ENCODE measurements at regions not wholly inside any gene's neighbourhood (a gene's known extent, or its start where the extent isn't known, plus 50 kb on each side); places are given as distances from the start of the nearest gene placed in this dataset.

GRCh38 chr4:180951312-180951711 is 1291.9 kb upstream of the TENM3 start:
- Histone ChIP-seq H3K36me3 (ENCODE audit: control insufficient read depth, insufficient read depth, low read length) (no peaks in the 10 kb centered on the region), H3K4me3 (replicated peaks; ENCODE audit: low read depth, low read length) (no peak overlapping the region), H3K27me3 (replicated peaks; ENCODE audit: control insufficient read depth, insufficient read depth, low read length) (no peaks in the 10 kb centered on the region)
- no peak for DNase-seq (ENCODE audit: extremely low read depth, insufficient read length)
- no peak for TF ChIP-seq CTCF (IDR thresholded peaks at IDR 0.05; ENCODE audit: insufficient read depth, low read length, poor library complexity, severe bottlenecking)

- H3K36me3 ChIP-seq (ENCODE audit: control insufficient read depth, insufficient read depth, low read length) = no peaks in the 10 kb centered on the region
- H3K27me3 ChIP-seq (replicated peaks; ENCODE audit: control insufficient read depth, insufficient read depth, low read length) = no peaks in the 10 kb centered on the region
- DNase-seq (ENCODE audit: extremely low read depth, insufficient read length) = no peak
- no peak for TF ChIP-seq CTCF (IDR thresholded peaks at IDR 0.05; ENCODE audit: insufficient read depth, low read length, poor library complexity, severe bottlenecking)
- H3K4me3 ChIP-seq (replicated peaks; ENCODE audit: low read depth, low read length) = no peak overlapping the region
These were observed 1289.6 kb upstream of the TENM3 start for GRCh38 chr4:180953572-180953971.

GRCh38 chr4:180960743-180961401 is 1282.3 kb upstream of the TENM3 start:
- no peak for DNase-seq (ENCODE audit: extremely low read depth, insufficient read length)
- no peak for TF ChIP-seq CTCF (IDR thresholded peaks at IDR 0.05; ENCODE audit: insufficient read depth, low read length, poor library complexity, severe bottlenecking)
- H3K27me3 ChIP-seq (replicated peaks; ENCODE audit: control insufficient read depth, insufficient read depth, low read length) = no peaks in the 10 kb centered on the region
- H3K36me3 ChIP-seq (ENCODE audit: control insufficient read depth, insufficient read depth, low read length) = no peaks in the 10 kb centered on the region
- H3K4me3 ChIP-seq (replicated peaks; ENCODE audit: low read depth, low read length) = no peak overlapping the region

- no peak for DNase-seq (ENCODE audit: extremely low read depth, insufficient read length)
- Histone ChIP-seq H3K36me3 (ENCODE audit: control insufficient read depth, insufficient read depth, low read length) (no peaks in the 10 kb centered on the region), H3K4me3 (replicated peaks; ENCODE audit: low read depth, low read length) (no peak overlapping the region), H3K27me3 (replicated peaks; ENCODE audit: control insufficient read depth, insufficient read depth, low read length) (no peaks in the 10 kb centered on the region)
- no peak for TF ChIP-seq CTCF (IDR thresholded peaks at IDR 0.05; ENCODE audit: insufficient read depth, low read length, poor library complexity, severe bottlenecking)
These were observed 1280.9 kb upstream of the TENM3 start for GRCh38 chr4:180962268-180962667.

GRCh38 chr4:180966312-180966711 is 1276.9 kb upstream of the TENM3 start:
- Histone ChIP-seq H3K36me3 (ENCODE audit: control insufficient read depth, insufficient read depth, low read length) (no peaks in the 10 kb centered on the region), H3K27me3 (replicated peaks; ENCODE audit: control insufficient read depth, insufficient read depth, low read length) (no peaks in the 10 kb centered on the region), H3K4me3 (replicated peaks; ENCODE audit: low read depth, low read length) (no peak overlapping the region)
- no peak for TF ChIP-seq CTCF (IDR thresholded peaks at IDR 0.05; ENCODE audit: insufficient read depth, low read length, poor library complexity, severe bottlenecking)
- no peak for DNase-seq (ENCODE audit: extremely low read depth, insufficient read length)

- no peaks in the 10 kb centered on the region for H3K27me3 ChIP-seq (replicated peaks; ENCODE audit: control insufficient read depth, insufficient read depth, low read length)
- no peak for TF ChIP-seq CTCF (IDR thresholded peaks at IDR 0.05; ENCODE audit: insufficient read depth, low read length, poor library complexity, severe bottlenecking)
- H3K4me3 ChIP-seq (replicated peaks; ENCODE audit: low read depth, low read length) = no peak overlapping the region
- no peak for DNase-seq (ENCODE audit: extremely low read depth, insufficient read length)
- H3K36me3 ChIP-seq (ENCODE audit: control insufficient read depth, insufficient read depth, low read length) = no peaks in the 10 kb centered on the region
These were observed 1275.3 kb upstream of the TENM3 start for GRCh38 chr4:180967936-180968335.
